DOHH2 (cell line): ENCODE measurements at regions not wholly inside any gene's neighbourhood (a gene's known extent, or its start where the extent isn't known, plus 50 kb on each side); places are given as distances from the start of the nearest gene placed in this dataset.

ENCODE experiments used
- CTCF ChIP-seq: fragments of 200-600 bp; sonication (generic); IDR thresholded peaks from one replicate; pipeline ENCODE4 v1.5.1; 2014; ENCODE audit warnings: antibody characterized with exemption, mild to moderate bottlenecking, low read depth, low read length; ENCODE audit not compliant: poor library complexity, severe bottlenecking
- EZH2phosphoT487 ChIP-seq: fragments of 200-600 bp; sonication (generic); IDR thresholded peaks from 2 replicates; pipeline ENCODE4 v1.6.1; 2017; ENCODE audit warnings: borderline replicate concordance, mild to moderate bottlenecking, antibody characterized with exemption, low read length, moderate library complexity, mixed read lengths

GRCh38 chr9:85112933-85113418 lies 443.4 kb downstream of the NTRK2 start:
- TF ChIP-seq CTCF: no peak
- no peak for TF ChIP-seq EZH2phosphoT487
